ENCODE measurements at regions not wholly inside any gene's neighbourhood (a gene's known extent, or its start where the extent isn't known, plus 50 kb on each side); places are given as distances from the start of the nearest gene placed in this dataset.

GRCh38 chr14:101628975-101629374 lies 67.7 kb downstream of the DIO3 start:
- TF ChIP-seq, protein P1, sequence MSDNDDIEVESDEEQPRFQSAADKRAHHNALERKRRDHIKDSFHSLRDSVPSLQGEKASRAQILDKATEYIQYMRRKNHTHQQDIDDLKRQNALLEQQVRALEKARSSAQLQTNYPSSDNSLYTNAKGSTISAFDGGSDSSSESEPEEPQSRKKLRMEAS (IDR thresholded peaks at IDR 0.05), result no peak
- TF ChIP-seq ESRRA (IDR thresholded peaks at IDR 0.05; ENCODE audit: borderline replicate concordance, low read length) (no peak), RNF2 (IDR thresholded peaks at IDR 0.05; ENCODE audit: borderline replicate concordance, low read depth) (no peak), CTCF (IDR thresholded peaks at IDR 0.05) (no peak), EP300 (IDR thresholded peaks at IDR 0.05) (no peak), RCOR1 (IDR thresholded peaks at IDR 0.05; ENCODE audit: low read depth, low read length) (no peak), CEBPB (IDR thresholded peaks at IDR 0.05) (no peak), POLR2A (IDR thresholded peaks at IDR 0.05; ENCODE audit: low read length) (no peak), SREBF2 (IDR thresholded peaks at IDR 0.05) (no peak)
- TF ChIP-seq, protein P2, sequence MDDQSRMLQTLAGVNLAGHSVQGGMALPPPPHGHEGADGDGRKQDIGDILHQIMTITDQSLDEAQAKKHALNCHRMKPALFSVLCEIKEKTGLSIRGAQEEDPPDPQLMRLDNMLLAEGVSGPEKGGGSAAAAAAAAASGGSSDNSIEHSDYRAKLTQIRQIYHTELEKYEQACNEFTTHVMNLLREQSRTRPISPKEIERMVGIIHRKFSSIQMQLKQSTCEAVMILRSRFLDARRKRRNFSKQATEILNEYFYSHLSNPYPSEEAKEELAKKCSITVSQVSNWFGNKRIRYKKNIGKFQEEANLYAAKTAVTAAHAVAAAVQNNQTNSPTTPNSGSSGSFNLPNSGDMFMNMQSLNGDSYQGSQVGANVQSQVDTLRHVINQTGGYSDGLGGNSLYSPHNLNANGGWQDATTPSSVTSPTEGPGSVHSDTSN (IDR thresholded peaks at IDR 0.05), result no peak
- TF ChIP-seq, protein P3, sequence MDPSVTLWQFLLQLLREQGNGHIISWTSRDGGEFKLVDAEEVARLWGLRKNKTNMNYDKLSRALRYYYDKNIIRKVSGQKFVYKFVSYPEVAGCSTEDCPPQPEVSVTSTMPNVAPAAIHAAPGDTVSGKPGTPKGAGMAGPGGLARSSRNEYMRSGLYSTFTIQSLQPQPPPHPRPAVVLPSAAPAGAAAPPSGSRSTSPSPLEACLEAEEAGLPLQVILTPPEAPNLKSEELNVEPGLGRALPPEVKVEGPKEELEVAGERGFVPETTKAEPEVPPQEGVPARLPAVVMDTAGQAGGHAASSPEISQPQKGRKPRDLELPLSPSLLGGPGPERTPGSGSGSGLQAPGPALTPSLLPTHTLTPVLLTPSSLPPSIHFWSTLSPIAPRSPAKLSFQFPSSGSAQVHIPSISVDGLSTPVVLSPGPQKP (IDR thresholded peaks at IDR 0.05; ENCODE audit: low read depth, low read length), result no peak
